H1 (cell line): ENCODE measurements at regions not wholly inside any gene's neighbourhood (a gene's known extent, or its start where the extent isn't known, plus 50 kb on each side); places are given as distances from the start of the nearest gene placed in this dataset.

ENCODE experiments used
- CTCF ChIP-seq, 3 experiments: IDR thresholded peaks; 1 replicate in 2 of 3; 2 replicates in 1 of 3; pipeline versions ENCODE4 v1.5.1 to v1.6.1; 2011; ENCODE audit warnings: low read length in 3 of 3, mild to moderate bottlenecking in 3 of 3, inconsistent platforms in 2 of 3, low read depth in 1 of 3, moderate library complexity in 1 of 3; ENCODE audit not compliant: insufficient read depth in 1 of 3; ENCODE audit errors: control extremely low read depth in 1 of 3
- GABPA ChIP-seq: IDR thresholded peaks from 2 replicates; pipeline ENCODE4 v1.6.1; 2011; ENCODE audit warnings: mild to moderate bottlenecking, low read length, moderate library complexity, borderline replicate concordance; ENCODE audit not compliant: insufficient read depth

- TF ChIP-seq CTCF (IDR thresholded peaks at IDR 0.05; ENCODE audit: control extremely low read depth in 1 of 3, insufficient read depth in 1 of 3, low read depth in 1 of 3, low read length in 3 of 3) = no peak
- no peak for TF ChIP-seq GABPA
Observed at GRCh38 chr6:112697265-112697664, 350.1 kb downstream of the RFPL4B start.
